ENCODE measurements at regions not wholly inside any gene's neighbourhood (a gene's known extent, or its start where the extent isn't known, plus 50 kb on each side); places are given as distances from the start of the nearest gene placed in this dataset.

GRCh38 chr9:134503301-134504105 lies 138.1 kb upstream of the COL5A1 start:
- TF ChIP-seq CTCF (IDR thresholded peaks at IDR 0.05) (no peak), POLR2A (IDR thresholded peaks at IDR 0.05) (no peak), POLR2AphosphoS5 (IDR thresholded peaks at IDR 0.05) (no peak)

All from prostate gland (tissue), 2 donors.